HG03060 (cell line): ENCODE measurements at regions not wholly inside any gene's neighbourhood (a gene's known extent, or its start where the extent isn't known, plus 50 kb on each side); places are given as distances from the start of the nearest gene placed in this dataset.
"Not testable (repeated sequence)": the region's sequence is repeated elsewhere in the genome, so short reads cannot be mapped to it uniquely, and the experiment has no call there.

ENCODE experiments used
- ATAC-seq: cut with Tn5 transposase; IDR thresholded peaks from one replicate; pipeline ENCODE4 v1.9.1; 2021; ENCODE audit warnings: low read depth, moderate number of reproducible peaks; ENCODE audit not compliant: unreplicated experiment

- no peak for ATAC-seq
Observed at GRCh38 chr2:67614454-67614853, 217.3 kb downstream of the ETAA1 start.

GRCh38 chr2:67616749-67617148 is 219.6 kb downstream of the ETAA1 start:
- ATAC-seq, result peak; percentile 86

GRCh38 chr2:67619204-67619603 is 222.1 kb downstream of the ETAA1 start:
- no peak for ATAC-seq

GRCh38 chr2:67623741-67624140 is 226.6 kb downstream of the ETAA1 start:
- not testable (repeated sequence) for ATAC-seq

GRCh38 chr2:67625178-67625577 is 228.0 kb downstream of the ETAA1 start:
- no peak for ATAC-seq

- no peak for ATAC-seq
Observed at GRCh38 chr2:67625690-67626475, 228.8 kb downstream of the ETAA1 start.

- no peak for ATAC-seq
Observed at GRCh38 chr2:67626656-67627055, 229.5 kb downstream of the ETAA1 start.

GRCh38 chr2:67627456-67628207 is 230.5 kb downstream of the ETAA1 start:
- ATAC-seq, result no peak

- no peak for ATAC-seq
Observed at GRCh38 chr2:67628892-67629291, 231.8 kb downstream of the ETAA1 start.

GRCh38 chr2:67631483-67631882 is 234.3 kb downstream of the ETAA1 start:
- no peak for ATAC-seq

GRCh38 chr2:67633212-67633856 is 236.2 kb downstream of the ETAA1 start:
- no peak for ATAC-seq

GRCh38 chr2:67638146-67638545 is 241.0 kb downstream of the ETAA1 start:
- no peak for ATAC-seq

GRCh38 chr2:67641312-67642045 is 244.3 kb downstream of the ETAA1 start:
- no peak for ATAC-seq

GRCh38 chr2:67642046-67642382 is 244.9 kb downstream of the ETAA1 start:
- ATAC-seq, result no peak

GRCh38 chr2:67642961-67643360 is 245.8 kb downstream of the ETAA1 start:
- ATAC-seq, result no peak

- ATAC-seq, result no peak
Observed at GRCh38 chr2:67645280-67646138, 248.4 kb downstream of the ETAA1 start.

GRCh38 chr2:67646714-67647333 is 249.7 kb downstream of the ETAA1 start:
- ATAC-seq, result no peak

- ATAC-seq, result no peak
Observed at GRCh38 chr2:67649331-67650261, 252.5 kb downstream of the ETAA1 start.
